ENCODE measurements at regions not wholly inside any gene's neighbourhood (a gene's known extent, or its start where the extent isn't known, plus 50 kb on each side); places are given as distances from the start of the nearest gene placed in this dataset.
"Not testable (repeated sequence)": the region's sequence is repeated elsewhere in the genome, so short reads cannot be mapped to it uniquely, and the experiment has no call there.

DNA sequence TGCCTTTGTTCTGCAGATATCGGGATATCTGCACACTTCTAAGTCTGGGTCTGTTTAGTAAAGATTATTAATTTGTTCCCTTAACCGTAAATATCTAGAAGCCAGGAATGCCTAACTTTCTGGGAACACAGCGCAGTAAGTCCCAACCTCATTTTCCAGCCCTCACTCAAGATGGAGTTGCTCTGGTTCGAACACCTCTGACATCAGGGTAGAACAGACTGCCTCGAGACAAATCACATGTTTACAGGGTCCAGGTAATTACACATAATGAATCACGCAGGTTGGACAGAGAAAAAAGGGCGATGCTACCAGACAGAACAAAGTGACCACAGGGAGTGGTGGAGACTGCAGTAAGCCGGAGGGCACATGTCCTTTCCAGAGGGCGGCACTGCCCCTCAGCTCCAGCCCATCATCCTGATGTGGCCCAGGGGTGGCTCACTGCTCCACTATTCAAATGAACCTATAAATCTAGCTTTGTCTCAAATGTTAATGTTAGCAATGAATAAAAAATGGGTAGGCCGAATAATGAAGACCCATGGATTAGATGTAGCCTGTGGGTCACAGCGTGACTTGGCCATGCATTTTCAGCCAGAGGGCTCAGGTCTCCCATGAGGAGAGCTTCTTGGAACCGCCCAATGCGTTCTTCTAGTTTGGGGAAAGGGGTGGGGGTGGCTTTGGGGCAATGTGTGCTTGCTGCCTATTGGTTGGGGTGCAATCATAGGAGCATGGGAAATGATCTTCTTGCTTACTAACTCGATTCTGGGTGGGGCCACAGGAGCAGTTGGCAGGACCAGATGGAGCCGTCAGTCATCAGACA lies 159.0 kb upstream of the SFSWAP start:
- DNase-seq (ENCODE audit: low spot score): no peak

GRCh38 chr12:131552492-131552863 lies 158.4 kb upstream of the SFSWAP start:
- DNase-seq (ENCODE audit: low spot score): no peak

DNA sequence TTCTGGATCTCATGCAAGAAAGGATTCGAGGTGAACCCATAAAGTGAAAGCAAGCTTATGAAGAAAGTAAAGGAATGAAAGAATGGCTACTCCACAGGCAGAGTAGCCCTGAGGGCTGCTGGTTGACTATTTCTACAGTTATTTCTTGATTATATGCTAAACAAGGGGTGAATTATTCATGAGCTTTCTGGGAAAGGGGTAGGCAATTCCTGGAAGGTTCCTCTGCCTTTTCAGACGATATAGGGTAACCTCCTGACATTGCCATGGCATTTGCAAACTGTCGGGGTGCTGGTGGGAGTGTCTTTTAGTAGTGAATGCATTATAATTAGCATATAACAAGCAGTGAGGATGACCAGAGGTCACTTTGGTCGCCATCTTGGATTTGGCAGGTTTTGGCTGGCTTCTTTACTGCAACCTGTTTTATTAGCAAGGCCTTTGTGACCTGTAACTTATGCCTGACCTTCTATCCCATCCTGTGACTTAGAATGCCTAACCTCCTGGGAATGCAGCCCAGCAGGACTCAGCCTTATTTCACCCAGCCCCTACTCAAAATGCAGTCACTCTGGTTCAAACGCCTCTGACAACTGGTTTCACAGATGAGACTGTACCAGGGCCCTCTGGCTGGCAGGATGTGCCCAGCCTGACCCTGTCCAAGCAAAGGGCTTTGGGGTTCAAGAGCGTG lies 157.7 kb upstream of the SFSWAP start:
- DNase-seq (ENCODE audit: low spot score): no peak

- DNase-seq (ENCODE audit: low spot score): no peak
Measured at GRCh38 chr12:131555197-131555846, 155.6 kb upstream of the SFSWAP start.

DNA sequence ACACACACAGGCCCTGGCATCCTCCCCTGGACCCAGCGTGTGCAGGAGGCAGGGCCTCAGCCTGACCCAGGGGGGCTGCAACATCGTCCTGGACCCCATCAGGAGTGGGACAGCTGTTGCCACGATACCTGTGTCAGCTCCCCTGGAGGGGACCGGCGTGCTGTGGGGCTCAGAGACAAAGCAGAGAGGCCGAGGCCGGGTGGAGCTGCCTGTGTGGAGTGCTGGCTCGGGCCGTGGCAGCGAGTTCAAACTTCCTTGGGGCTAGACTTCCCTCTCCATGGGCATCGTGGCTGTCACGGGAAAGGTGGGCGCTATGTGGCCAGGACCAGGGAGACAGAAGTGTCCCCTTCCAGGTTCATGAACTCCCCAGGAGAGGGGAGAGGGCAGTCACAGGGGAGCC lies 155.0 kb upstream of the SFSWAP start:
- no peak for DNase-seq (ENCODE audit: low spot score)

DNA sequence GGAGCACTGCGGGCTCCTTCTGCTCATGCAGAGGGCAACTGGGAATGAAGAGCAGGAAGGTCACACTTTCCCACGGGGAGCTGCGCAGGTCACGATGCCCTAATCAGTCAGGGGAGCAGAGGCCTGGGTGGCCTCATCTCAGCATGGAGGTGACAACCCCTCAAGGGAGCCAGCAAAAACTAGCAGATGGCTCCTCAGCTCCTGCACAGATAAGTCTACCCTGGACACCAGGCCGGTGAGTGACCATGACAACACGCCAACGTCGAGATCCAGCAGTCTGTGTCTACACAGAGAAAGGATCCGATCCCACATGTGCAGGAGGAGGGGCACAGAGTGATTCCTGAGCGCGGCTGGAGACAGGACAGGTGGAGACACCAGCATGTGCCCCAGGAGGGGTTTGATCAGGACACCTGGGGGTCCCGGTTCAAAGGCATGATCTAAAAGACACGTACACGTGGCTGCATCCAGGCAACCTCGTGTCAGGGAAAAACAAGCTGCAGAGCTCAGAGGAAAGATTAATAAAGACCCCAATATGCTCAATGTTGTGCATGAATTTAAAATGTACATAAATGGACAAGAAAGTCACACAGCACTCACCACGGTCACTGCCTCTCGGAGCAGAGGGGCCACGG lies 153.7 kb upstream of the SFSWAP start:
- no peak for DNase-seq (ENCODE audit: low spot score)

- no peak for DNase-seq (ENCODE audit: low spot score)
Measured at GRCh38 chr12:131559517-131560516, 151.1 kb upstream of the SFSWAP start.

GRCh38 chr12:131561051-131561450 lies 149.8 kb upstream of the SFSWAP start:
- DNase-seq (ENCODE audit: low spot score): no peak

GRCh38 chr12:131561891-131562684 lies 148.8 kb upstream of the SFSWAP start:
- DNase-seq (ENCODE audit: low spot score): no peak

DNA sequence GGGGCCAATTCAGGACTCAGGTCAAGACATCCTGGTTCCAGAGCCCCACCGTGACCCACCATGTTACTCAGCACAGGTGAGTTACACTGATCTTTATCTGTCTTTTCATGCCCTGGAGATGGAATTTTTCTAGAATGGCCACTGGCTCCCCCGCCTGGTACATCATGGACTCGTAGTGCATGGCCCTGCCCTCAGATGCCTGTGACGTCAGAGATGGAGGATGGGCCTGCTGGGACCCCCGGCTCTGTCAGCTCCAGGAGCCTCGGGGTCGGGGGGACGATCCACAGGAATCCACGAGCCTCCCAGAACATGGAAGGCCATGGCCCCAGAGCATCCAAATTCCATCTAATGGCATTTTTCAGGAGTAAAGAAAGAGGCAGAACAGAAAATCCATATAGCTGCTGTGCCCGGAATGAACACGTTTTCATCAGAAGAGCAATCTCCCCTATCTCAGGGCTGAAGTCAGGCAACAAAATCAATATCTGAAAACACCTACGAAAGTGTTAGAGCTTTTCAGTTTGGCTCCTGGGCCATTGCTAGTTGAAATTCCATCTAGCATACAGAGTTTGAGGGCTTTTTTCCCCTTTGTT lies 146.7 kb upstream of the SFSWAP start:
- not testable (repeated sequence) for DNase-seq (ENCODE audit: low spot score)

GRCh38 chr12:131564845-131565244 lies 146.0 kb upstream of the SFSWAP start:
- DNase-seq (ENCODE audit: low spot score): no peak

DNA sequence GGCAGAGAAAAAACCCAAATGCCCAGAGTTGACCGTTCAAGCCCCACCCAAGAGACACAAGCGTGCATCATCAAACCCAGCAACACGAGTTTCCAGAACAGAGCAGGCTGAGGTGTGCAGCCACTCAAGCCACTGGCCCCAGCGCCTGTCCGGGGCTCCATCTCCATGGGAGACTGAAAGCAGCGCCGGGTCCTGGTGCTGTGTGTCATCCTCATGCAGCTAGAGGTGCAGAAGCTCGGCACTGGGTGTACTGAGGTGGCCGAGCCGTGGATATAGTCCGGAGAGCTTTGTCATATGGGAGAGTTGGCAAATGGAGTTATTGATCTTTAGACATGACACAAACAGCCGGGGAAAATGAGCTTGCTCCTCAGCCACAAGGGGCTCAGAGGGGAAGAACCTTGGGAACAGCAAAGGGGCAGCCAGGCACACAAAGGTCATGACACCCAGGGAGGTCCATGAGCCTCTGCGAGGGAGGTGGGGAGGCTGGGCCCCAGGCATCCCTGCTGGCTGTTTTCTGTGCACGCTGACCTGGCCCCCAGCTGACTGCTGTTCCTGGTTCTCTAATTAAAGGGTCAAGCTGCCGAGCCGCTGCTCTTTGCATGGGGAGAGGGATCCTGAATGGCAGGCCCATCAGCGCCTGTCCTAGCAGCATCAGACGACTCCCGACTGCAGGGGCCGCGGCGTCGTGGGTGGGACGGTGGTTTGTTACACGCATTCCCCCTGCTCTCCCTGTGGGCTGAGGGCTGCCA lies 145.4 kb upstream of the SFSWAP start:
- DNase-seq (ENCODE audit: low spot score): no peak

DNA sequence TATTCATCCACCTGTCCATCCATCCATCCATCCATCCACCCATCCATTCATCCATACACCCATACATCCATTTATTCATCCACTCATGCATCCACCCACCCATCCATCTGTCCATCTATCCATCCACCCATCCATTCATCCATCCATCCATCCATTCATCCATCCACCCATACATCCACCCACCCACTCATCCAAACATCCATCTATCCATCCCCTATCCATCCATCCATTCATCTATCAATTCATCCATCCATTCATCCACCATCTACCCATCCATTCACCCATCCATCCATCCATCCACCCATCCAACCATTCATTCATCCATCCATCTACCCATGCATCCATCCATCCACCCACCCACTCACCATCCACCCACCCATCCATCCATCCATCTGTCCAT lies 142.6 kb upstream of the SFSWAP start:
- no peak for DNase-seq (ENCODE audit: low spot score)

DNA sequence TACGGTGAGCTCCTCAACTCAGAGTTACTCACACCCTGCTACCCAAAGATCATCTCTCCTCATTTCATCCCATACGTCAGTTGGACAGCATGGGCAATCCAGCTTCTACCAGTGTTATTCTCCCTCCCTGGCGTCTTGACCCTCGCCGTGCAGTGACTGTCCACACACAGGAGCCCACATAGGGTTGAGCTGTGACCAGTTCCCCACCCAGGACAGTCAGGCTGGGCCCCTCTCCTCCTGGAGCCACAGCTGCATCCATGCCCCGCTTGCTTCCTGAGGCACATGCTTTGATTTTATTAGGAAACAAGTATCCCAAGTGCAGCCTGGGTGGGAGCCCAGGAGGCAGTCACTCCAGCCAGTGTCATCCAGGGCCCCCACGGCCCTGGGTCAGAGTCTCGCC lies 140.3 kb upstream of the SFSWAP start:
- no peak for DNase-seq (ENCODE audit: low spot score)

- DNase-seq (ENCODE audit: low spot score): no peak
Measured at GRCh38 chr12:131571827-131572226, 139.1 kb upstream of the SFSWAP start.

- DNase-seq (ENCODE audit: low spot score): no peak
Measured at GRCh38 chr12:131572626-131573025, 138.3 kb upstream of the SFSWAP start.

DNA sequence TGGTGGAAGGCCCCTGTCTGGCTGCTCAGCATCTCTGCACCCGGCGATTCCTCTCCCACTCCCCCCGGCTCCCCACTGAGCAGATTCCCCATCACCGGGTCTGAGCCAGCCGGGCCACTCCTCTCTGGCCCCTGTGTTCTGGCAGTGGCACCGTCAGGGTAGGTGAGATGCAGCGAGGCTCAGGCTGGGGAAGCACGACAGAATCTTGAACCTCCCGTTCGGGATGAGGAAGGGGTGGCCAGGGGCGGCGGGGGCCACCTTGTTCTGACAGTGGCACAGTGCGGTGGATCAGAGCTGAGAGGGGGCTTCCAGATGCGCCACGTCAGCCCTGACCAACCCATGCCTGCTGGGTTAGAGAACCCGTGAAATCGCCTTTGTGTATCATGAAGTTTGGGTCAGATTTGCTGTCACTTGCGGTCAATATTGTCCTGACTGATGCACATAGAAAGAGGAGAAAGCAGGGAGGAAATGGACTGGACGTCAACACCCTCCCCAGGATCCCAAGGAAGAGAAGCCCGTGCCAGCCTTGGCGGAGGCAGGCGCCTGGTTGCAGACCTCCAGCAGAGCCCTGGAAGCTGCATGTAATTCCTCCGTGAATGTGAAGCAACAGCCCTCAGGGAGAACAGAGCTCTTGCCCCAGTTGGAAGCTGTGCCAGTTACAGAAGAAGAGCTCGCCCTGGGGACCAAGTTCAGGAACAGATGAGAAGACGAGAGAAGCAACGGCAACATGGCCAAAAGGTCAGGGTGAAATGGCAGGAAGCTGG lies 137.1 kb upstream of the SFSWAP start:
- DNase-seq (ENCODE audit: low spot score): no peak

DNA sequence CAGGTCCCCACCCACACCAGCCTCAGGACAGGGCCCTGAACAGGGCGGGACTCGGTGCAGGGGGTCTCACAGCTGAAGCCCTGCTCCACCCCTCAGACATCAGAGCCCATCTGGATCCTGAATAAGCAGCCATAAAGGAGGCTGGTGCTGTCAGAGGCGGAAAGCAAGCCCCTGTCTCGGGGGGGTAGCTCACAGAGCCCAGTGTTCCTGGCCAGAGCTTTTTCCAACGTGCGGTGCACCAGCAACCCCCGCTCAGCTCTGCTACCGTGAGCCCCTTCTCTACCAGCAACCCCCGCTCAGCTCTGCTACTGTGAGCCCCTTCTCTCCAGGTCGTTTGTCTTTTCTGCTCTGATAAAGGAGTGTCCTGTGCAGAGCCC lies 136.5 kb upstream of the SFSWAP start:
- DNase-seq (ENCODE audit: low spot score): no peak

- no peak for DNase-seq (ENCODE audit: low spot score)
Measured at GRCh38 chr12:131575371-131575770, 135.5 kb upstream of the SFSWAP start.

Data from HuH-7.5 (cell line).